Umbilical cord (tissue), 1 donor: ENCODE measurements at regions not wholly inside any gene's neighbourhood (a gene's known extent, or its start where the extent isn't known, plus 50 kb on each side); places are given as distances from the start of the nearest gene placed in this dataset.
A peak's percentile ranks its signal among the peaks of the same experiment; 100 is the strongest.
"Not testable (repeated sequence)": the region's sequence is repeated elsewhere in the genome, so short reads cannot be mapped to it uniquely, and the experiment has no call there.

Source experiments
- DNase-seq: peaks from one replicate; pipeline ENCODE4 v3.0.0-alpha.2; 2015; ENCODE audit warnings: low spot score

DNA sequence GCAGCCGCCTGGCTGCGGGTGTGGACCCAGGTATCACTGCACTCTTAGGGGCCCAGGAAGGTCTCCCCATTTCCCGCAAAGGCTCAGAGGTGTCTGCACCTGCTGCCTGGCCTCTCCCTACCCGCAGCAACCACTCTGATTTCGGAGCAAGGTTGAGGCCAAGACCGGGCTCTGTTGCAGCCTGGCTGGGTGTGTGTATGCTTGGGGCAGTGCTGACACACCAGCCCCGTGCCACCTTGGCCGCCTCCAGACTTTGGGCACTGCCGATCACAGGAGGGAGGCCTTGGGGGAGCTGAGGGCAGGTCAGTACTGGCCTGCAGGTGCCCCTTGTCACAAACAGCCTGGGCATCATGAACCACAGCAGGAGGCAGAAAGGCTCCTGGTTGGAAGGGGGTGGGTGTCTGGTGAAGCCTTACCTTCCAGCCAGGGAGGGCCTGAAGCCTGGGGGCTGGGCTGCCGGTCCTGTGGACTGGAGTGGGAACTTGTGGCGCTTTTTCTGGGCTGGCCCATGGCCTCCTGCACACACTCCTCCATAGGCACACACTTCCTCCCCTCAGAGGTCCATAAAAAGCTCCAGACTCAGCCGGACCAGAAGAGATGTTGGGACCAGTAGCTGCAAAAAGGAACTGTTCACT lies 519.5 kb downstream of the RWDD3 start:
- no peak for DNase-seq

DNA sequence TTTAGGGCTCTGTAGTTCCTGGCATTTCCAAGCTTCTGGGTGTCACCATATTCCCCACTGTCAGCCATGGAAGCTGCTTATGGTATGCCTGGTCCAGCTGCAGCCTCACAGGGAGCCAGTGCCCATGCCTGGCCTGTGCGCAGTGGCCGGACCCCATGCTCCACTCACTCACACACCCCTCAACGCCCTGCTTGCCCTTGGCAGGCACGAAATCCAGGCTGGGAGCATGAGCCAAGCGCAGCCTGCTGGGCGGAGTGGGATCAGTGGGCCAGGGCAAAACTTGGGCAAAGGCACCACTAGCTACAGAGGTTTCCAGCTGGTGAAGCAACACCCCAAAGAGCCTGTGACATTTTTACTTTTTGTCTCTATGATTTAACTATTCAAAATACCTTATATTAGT lies 520.4 kb downstream of the RWDD3 start:
- no peak for DNase-seq

DNA sequence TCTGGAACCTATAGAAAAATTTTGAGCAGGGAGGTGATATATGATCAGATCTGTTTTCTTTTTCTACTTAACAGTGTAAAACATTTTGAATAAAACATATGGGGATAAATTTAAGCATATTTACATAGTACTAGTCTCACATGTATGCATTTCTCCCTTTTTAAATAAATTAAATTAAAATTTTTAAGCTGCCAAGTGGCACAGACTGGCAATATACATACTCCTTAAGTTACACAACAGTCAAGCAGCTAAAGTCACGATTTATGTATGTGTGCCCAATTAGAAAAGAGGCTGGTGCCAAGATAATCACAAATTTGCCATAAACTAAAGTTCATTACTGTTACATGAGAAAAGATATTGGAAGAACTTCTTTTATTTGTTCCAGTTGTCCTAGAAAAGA lies 532.0 kb downstream of the RWDD3 start:
- no peak for DNase-seq

DNA sequence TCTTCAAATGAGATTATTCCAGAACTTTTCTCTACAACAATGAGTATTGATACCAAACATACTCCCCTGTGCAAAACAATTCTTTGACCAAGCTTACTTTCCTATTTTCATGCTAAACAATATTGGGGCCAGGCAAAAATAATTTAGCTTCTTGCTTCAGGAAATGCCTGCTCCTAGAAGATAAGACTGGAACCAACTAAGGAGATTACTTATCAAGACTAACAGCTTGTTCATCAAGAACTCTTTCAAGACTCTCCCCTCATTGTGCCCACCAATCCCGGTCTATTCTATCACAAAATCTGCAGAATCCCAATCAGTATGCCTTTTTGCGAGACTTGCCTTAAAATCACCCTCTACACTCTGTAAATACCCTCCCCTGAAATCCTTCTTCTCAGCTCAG lies 536.6 kb downstream of the RWDD3 start:
- DNase-seq: peak; percentile 39

DNA sequence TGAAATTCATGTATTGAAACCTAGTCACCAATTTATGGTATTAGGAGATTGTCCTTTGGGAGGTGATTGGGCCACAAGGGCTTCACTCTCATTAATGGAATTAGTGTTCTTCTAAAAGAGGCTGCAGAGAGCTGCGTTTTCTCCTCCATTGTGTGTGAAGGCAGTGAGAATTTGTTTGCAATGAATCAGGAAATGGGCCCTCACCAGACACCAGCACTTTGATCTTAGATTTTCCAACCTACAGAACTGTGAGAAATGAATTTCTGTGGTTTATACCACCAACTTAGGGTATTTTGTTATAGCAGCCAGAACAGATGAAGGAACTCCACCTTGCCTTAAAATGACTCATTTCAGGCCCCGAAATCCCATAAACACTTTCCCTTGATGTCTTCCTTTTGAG lies 544.2 kb downstream of the RWDD3 start:
- no peak for DNase-seq

DNA sequence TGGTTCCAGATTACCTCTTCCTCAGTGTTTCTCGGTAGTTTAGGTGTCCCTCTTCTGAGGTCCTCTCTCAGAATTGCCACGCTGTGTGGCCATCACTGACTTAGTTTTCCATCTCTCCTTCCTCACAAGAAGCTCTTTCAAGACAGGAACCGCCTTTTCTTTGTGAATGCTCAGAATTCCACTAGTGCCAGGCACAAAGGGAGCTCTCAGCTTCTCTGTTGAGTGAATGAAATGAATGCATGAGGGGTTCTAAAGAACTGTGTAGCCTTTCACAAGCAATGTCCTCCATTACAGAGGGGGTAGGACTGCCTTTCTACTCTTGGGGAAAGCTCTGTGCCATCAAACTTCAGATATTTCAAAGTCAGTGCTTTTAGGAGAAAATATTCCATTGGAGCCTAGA lies 546.8 kb downstream of the RWDD3 start:
- DNase-seq: no peak

DNA sequence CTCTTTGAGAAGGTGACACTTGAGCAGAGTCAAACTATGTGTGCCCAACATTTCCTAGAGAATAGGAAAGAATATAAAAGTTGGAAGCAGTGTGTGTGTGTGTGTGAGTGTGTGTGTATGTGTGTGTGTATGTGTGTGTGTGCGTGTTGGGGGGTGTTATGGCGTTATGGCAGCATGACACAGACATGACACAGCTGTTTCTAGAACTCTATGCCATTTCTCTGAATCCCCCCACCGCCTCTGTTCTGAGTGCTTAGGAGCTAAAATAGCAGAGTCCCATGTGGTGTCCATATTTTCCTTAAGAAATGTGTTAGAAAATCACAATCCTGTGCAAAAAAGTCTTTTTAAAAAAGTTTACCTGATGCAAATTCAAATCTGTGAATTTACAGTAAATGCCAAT lies 556.1 kb downstream of the RWDD3 start:
- no peak for DNase-seq

DNA sequence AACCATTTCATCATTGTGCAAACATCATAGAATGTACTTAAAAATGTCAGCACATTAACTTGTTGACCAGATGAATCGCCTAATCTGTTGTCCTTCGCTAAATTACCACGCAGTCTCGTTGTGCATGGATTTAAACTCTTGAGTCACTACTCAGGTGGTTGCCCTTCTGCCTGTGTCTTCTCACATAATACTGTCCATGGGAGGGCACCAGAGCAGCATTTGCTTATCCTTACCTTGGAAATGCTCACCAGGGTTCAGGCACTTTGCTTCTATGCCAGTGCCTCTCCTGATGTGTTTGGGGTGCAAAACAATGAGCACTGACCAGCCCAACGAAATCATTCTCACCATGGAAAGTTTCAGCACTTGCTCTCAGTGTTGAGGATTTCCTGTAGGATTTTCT lies 559.9 kb downstream of the RWDD3 start:
- DNase-seq: no peak

DNA sequence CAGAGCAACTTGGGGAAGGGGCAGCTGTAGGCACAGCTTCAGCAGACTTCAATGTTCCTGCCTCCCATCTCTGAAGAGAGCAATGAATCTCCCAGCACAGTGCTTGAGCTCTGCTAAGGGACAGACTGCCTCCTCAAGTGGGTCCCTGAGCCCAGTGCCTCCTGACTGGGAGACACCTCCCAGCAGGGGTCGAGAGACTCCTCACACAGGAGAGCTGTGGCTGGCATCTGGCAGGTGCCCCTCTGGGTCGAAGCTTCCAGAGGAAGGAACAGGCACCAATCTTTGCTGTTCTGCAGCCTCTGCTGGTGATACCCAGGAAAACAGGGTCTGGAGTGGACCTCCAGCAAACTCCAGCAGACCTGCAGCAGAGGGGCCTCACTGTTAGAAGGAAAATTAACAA lies 563.8 kb downstream of the RWDD3 start:
- DNase-seq: not testable (repeated sequence)

DNA sequence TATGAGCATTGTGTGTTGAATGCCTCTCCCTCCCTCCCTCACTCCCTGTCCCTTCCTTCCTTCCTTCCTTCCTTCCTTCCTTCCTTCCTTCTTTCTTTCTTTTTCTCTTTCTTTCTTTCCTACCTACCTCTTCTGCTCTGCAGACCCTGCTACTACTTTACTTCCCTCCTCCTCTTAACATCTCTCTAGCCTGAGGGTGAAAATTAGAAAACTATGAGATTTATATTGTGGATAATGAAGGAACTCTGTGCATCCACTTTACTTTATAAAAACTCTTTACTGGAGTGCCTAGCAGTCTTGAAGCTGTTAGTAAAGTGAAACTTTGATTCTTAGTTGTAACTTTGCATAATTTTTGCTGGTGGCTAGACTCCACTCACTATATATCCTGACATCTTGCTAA lies 572.2 kb downstream of the RWDD3 start:
- DNase-seq: no peak

DNA sequence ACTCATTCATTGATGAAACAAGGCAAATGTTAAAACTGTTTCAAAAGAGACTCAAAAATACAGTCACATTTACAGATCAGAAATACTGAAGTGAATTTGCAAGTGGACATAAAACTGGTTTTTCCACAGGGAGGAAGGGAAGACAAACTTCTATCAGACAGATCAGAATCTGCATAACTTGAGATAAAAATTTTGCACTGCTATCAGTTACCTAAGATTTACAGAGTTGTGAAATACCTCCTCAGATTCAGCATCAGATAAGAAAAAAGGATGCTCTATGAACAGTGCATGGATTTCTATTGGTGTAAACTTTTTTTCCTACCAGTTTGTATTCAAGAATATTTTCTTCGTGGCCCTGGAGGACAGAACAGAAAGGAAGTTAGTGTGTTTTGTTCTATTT lies 575.4 kb downstream of the RWDD3 start:
- peak; percentile 20 for DNase-seq

DNA sequence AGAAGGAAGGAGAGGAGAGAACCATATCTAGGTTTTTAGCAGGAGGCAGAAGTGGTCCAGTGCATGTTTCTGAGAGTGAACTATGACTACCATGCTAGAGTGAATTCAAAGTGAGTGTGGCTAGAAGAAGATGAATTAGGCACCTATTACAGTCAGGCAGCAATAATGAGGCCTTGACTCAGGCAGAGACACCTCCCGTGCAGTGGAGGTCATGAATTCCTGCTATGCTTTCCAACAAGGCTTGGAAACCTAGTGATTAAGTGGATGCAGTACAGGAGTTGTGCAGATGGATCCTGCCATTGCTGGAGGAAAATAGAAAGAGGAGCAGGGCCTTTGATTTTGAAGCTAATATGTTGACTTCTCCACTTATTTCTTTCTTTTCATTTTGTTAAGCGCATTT lies 581.5 kb downstream of the RWDD3 start:
- DNase-seq: no peak

DNA sequence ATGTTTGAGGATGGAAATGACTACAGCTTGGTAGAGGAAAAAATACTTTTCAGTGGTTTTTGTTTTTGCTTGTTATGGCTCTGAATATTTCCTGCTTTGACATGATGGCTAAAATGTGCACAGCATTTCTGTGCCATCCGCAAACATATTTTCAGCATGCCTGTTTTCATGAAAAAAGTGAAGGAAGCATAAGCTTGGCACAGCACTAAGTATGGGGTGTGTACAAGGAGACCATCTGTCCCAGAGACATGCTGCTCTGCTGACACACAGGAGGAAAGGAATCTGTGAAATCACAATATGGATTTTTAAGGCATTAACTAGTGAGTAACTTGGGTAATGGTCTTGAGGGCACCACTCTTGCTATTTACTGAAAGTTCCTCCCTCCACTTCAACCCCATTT lies 595.5 kb downstream of the RWDD3 start:
- DNase-seq: no peak

DNA sequence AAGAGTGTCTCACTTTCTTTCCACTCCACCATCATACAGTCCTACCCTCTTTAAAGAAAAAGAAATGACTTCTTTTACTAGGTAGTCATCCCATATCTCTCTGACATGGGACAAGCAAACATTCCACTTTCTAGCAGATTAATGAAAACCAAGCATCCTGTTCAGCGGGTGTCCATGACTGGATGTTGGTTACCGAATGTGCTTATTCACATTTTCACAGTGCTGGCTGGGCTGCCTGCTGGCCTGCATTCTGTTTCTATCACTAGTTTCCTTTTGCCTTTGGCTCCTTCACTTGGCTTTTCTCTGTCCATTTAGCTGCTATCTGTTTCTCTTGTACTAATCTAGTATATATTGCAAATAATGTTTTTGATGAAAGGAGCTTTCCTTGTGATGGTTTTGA lies 598.4 kb downstream of the RWDD3 start:
- no peak for DNase-seq

DNA sequence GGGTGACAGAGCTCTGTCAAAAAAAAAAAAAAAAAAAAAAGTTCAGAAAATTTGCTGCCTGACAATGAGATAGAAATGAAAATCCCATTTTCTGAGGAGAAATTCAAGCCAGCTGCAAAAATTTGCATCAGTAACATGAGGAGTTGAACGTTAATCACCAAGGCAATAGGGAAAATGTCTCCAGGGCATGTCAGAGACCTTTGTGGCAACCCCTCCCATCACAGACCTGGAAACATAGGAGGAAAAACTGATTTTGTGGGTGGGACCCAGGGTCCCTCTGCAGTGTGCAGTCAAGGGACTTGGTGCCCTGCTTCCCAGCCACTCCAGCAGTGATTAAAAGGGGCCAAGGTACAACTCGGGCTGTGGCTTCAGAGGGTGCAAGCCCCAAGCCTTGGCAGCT lies 615.4 kb downstream of the RWDD3 start:
- no peak for DNase-seq

DNA sequence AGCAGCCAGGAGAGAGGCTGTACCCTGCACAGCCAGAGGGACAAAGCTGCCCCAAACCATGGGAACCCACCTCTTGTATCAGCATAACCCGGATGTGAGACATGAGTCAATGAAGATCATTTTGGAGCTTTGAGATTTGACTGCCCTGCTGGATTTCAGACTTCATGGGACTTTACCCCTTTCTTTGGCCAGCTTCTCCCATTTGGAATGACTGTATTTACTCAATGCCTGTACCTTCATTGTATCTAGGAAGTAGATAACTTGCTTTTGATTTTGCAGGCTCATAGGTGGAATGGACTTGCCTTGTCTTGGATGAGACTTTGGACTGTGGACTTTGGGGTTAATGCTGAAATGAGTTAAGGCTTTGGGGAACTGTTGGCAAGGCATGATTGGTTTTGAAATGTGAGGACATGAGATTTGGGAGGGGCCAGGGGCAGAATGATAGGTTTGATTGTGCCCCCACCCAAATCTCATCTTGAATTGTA lies 616.2 kb downstream of the RWDD3 start:
- no peak for DNase-seq

DNA sequence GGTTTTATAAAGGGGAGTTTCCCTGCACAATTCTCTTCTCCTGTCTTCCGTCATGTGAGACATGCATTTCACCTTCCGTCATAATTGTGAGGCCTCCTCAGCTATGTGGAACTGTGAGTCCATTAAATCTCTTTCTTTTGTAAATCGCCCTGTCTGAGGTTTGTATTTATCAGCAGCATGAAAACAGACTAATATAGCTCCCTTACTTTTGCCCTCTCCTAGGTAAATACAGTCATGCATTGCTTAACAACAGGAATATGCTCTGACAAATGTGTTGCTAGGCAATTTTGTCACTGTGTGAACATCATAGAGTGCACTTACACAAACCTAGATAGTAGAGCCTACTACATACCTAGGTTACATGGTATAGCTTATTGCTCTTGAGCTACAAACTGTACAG lies 616.8 kb downstream of the RWDD3 start:
- no peak for DNase-seq

DNA sequence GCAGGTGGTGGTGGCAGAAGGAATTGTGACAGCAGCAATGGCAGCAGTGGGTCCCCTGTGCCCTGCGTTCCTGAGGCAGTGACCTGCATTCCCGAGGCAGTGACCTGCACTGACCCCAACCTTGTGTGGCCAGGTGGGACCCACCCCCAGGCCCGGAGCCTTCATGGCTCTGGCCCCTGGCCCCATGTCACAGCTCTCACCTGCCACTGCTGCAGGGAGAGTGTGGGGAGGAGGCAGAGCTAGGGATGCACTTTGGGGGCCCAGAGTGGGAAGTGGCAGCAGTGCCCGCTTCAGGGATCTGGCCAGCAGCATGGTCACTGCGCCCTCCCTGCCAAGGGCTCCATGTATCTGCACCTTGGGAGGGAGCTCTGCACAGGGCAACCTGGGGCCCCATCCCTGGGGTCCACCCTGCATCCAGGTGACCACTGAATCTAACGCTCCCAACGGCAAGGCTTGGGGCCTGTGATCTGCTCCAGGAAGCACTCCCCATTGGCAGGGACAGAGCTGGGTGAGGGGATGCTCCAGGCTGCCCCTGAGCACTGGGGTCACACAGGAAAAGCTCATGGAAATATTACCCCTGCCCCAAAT lies 618.6 kb downstream of the RWDD3 start:
- DNase-seq: no peak

DNA sequence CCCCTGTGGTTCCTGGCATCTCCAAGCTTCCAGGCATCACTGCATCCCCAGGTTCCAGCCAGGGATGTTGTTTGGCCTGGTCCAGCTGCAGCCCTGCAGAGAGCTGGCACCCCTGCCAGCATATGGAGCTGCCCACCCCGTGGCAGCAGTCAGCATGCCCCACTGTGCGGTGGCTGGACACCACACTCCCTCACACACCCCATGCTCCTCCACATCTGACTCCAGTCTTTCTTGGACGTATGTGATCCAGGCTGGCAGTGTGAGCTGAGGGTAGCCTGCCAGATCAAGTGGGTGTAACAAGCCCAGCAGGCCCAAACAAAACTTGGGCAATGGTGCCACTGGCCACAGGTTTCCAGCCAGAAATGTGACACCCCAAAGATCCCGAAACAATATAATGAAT lies 620.4 kb downstream of the RWDD3 start:
- no peak for DNase-seq

DNA sequence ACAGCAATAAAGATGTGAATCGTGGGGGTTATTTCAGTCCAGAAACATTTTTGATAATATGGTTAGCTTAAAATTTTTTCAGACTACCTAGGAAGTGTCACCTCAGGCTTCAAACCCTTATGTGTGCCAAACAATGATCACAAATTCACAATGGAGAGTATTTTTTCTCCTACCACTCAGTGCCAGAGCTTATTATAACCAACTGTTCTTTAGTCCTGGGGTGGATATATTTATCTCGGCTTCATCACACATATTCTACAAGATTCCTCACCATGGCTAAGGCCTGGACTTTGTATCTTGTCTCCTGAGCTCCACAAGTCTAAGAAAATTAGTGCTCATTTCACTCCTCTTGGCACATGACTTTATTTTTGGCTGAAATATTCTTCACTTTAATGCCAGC lies 629.1 kb downstream of the RWDD3 start:
- DNase-seq: no peak

DNA sequence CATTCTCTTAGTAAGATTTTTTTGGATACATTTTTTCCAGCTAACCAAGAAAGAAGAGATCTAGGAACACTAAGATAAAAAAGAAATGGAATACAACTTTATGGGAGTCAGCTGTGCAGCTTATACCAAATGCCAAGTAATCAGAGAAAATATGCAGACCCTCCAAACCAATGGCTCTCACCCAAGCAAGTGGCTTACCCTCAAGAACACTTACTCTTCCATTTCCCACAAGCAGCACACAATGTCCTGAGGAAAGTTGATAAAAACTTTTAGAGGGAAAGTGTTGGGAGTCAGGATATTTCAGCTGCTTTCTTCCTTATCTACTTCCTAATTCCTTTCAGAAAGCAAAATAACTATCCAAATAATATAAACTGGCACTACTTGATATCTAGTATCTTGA lies 631.8 kb downstream of the RWDD3 start:
- peak; percentile 73 for DNase-seq

DNA sequence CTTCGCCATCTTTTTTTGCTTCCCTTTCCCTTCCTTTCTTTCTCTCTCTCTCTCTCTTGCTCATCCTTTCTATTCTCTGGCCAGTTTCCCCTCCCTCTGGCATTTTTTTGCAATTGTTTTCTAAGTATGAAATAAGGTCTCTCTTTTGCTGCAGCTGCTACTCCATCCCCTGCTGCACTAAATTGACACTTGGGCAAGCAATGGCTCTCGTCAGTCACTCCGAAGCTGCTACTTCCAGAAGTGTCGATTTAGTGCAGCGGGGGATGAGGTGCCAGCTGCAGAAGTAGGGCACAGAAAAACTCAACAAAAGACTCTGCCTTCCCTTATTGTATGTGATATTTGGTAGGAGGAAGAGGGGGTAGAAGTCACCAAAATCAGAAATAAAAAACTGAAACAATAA lies 642.3 kb downstream of the RWDD3 start:
- no peak for DNase-seq

DNA sequence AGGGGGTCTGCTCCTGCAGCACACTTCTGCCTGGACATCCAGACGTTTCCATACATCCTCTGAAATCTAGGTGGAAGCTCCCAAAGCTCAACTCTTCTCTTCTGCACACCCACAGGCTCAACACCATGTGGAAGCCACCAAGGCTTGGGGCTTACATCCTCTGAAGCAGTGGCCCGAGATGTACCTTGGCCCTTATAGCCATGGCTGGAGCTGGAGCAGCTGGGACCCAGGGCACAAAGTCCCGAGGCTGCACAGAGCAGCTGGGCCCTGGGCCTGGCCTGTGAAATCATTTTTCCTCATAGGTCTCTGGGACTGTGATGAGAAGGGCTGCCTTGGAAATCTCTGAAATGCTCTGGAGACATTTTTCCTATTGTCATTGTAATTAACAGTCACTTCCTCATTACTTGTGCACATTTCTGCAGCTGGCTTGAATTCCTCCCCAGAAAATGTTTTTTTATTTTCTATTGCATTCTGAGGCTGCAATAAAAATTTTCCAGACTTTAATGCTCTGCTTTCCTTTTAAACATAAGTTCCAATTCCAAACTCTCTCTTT lies 645.6 kb downstream of the RWDD3 start:
- DNase-seq: no peak

DNA sequence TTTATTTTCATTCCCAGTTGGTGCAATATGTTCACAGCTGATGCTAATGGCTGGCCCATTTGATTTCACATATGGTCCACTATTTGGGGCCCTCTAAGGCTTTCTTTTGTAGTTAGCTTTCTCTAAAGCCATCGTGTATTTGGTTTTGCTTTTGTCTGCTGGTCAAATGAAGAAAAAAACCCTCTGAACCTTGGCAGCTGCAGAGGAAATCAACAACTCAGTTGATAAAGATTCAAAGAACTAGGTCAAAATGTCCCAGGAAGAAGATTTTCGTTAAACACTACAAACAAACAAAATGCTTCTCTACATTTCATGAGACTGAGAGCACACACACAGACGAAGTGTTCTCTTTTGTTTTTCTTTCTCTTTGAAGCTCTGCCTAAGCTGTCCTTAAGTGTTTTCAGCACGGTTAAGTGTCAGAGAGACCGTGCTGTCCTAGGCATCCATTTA lies 655.0 kb downstream of the RWDD3 start:
- peak; percentile 29 for DNase-seq
